Stimulated activated CD4-positive, alpha-beta T cell treated with anti-CD3 and anti-CD28 coated beads, TNF-alpha, amount 100 ng/mL, for 4 hours (primary cell): ENCODE measurements at regions not wholly inside any gene's neighbourhood (a gene's known extent, or its start where the extent isn't known, plus 50 kb on each side); places are given as distances from the start of the nearest gene placed in this dataset.

Experiments used
- DNase-seq, 3 experiments: peaks; one replicate each; pipeline ENCODE4 v3.0.0-alpha.2; 2020; ENCODE audit warnings: low read depth in 3 of 3

DNA sequence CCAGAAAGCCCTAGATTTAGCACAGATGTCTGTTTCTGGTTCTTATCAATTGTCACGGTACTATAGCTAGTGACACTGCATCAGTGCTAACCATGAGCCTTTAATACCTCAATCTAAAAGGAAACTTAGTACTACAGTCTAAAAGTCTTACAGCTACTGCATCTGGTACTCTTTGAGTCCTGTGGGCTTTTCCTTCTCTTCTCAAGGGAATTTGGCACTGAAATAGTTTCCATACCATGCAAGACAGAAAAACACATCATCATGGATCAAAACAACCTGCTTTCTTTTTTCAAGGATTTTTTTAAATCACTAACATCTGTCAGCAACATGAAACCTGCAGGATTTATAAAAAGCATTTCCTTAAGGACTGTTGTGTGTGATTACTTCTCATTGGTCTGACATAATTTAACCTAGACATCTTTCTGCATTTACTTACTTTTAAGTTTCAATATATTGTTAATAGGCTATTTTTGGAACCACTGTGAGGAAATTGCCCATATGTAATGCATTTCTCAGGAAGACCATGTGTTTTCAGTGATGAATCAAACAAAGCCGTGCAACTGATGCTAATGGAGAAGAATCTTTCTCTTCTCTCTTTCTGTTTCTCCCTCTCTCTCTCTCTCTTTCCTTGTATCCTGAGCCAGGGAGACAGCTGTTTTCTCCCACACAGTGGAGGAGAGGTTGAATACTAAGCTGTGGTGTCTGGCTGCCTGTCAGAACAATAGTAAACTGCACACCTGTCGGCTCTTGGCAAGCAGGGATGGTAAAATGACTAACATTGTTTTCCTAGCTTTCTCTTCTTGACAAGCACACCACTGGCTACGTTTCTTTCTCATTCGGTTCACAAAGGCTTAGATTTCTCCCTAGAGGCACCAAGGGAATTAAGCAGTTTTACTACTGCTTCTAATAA is 273.4 kb downstream of the CSNK1G3 start:
- DNase-seq: no peak

DNA sequence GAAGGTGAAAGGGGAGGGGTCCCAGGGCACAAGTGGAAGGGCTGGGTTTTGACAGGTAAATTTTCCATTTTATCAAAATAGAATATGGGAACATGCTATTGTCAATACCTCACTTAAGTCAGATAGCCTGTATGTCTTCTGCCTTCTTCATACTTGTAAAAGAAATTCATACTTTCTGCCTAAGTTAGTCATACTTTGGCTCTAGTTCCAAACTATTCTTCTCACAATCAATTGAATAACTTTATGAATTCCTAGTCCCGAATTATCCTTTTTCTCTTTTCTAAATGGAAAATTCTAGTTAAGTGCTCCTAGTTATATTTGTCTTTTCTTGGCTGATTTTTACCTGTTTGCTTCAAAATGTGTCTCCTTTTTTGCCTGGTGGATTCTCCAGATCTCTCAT is 271.4 kb downstream of the CSNK1G3 start:
- DNase-seq: no peak

DNA sequence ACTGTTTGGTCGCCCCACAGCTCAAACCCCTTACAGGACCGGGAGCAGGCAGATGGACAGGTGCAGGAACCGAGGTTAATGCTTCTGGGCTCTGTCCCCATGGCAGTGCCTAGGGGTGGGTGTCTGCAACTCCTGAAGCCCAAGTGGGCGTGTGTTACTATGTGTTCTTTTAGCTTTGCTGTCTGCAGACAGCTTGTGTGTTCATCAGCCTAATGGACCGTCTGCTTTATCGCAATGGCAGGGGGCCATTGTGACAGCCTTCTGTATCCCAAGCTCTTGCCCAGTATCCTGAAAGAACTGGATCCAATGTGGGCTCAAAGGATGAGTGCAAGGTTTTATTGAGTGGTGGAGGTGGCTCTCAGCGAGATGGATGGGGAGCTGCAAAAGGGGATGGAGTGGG is 266.7 kb downstream of the CSNK1G3 start:
- no peak for DNase-seq

DNA sequence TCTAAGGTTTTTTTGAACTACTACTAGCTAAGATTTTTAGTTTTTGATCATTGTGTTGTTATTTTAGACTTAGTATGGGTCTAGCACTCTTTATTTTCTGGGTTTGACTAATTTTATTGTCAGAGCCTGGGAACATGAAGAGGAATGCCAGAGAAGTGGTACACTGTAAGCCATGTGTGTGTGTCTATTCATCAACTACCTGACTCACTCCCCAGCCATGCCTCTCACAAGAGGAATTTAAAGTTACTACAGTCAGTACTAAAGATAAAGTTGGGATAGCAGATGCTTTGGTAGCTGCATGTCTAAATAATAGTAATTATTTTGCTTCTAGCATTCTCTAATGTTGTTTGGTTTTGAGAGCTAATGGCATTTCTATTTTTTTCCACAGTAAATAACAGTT is 264.8 kb downstream of the CSNK1G3 start:
- DNase-seq: no peak

DNA sequence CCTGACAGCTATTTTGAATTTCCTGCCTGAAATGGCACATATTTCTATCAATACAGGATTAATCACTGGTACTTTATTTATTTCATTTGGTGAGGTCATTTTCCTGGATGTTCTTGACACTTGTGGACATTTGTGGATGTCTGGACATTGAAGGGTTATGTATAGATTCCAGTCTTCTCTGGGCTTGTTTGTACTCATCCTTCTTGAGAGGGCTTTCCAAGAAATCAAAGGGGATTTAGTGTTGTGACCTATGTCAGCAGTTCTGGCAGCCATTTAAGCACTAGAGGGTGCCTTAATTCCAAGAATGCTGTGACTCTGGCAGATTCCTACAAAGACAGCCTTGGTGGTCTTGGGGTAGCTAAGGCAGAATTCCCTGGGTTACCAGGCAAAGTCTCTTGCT is 259.7 kb downstream of the CSNK1G3 start:
- DNase-seq: no peak

DNA sequence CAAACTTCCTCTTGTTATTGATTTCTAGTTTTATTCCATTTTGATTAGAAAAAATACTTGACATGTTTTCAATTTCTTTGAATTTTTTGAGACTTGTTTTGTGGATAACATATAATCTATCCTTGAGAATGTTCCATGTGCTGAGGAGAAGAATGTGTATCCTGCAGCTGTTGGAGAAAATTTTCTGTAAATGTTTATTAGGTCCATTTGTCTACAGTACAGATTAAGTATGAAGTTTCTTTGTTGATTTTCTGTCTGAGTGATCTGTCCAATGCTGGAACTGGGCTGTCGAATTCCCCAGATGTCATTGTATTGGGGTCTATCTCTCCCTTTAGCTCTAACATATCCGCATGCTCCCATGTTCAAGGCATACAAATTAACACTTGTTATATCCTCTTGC is 251.2 kb downstream of the CSNK1G3 start:
- no peak for DNase-seq

DNA sequence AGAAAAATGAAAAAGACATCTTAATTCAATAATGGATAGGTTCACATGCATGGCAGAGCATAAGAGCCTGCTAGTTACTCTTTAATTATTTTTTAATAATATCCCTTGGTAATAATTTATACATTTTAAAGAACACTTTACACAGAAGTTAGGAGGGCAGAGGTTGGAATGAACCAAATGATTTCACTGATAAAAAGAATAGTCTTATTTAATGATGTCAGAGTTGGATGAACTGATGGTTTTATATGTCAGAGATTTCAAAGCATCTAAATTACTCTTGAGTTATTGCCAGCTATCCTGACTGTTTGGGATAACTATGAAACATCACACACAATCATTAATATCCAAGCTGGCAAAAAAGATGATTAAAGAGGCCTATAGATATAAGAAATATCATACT is 244.8 kb downstream of the CSNK1G3 start:
- DNase-seq: no peak

DNA sequence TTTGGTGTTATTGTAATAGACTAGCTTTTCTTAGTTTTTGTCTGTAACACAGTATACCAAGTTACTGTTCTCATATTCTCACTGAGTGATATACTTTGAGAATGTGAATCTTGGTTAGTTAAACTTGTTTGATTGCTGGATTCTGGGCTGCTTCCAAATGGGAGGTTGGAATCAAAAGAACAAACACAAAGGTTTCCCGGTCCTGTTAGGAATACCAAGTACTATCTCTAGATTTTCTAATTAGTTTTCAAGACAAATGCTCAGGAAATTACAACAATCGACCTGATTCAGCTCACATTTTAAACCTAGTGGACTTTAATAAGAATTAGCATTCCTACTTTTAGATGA is 244.3 kb downstream of the CSNK1G3 start:
- DNase-seq: no peak

DNA sequence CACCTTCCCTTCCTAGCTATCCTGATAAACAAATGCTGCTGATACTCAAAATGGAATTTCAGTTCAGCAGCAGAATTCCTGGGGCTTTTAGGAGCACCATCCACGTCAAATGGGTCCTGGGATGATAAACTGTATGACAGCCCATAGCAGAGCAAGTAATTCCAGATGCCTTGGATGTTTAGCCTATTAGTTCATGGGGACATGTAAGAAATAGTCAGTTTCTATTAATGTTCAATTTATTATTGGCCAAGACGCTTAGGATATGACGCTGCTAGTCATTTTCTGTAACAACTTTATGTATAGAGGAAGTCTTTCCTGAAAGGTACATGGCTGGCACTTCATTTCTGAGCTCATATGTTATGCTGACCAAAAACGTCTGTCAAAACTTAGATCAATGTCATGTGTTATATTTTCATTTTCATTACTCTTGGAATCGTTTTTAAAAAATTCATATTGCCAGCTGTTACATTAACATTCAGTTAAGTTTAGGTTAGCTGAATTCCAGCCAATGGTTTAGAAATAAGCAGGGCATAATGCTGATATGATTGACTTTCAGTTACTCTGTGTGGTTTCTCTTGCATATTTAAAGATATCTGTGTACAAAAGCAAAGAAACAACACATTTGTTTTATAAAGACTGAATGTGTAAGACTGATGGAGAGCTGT is 243.8 kb downstream of the CSNK1G3 start:
- no peak for DNase-seq

DNA sequence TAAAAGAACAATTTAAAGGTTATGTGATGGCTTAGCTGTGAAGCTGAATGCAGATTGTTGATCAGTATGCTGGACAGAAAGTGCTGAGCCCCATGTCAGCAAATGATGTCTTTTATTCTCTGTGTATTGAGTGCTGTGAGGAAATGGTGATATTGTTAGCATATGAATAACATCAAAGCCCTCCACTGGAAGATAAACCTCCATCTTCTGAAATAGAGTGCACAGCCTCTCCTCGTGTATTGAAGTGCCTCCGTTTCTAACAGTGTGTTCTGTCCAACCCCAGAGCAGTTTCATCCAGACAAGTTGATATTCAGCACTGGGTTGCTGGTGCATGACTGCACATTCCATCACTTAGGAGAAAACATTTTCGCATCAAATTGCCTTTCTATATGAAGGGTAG is 242.9 kb downstream of the CSNK1G3 start:
- no peak for DNase-seq

DNA sequence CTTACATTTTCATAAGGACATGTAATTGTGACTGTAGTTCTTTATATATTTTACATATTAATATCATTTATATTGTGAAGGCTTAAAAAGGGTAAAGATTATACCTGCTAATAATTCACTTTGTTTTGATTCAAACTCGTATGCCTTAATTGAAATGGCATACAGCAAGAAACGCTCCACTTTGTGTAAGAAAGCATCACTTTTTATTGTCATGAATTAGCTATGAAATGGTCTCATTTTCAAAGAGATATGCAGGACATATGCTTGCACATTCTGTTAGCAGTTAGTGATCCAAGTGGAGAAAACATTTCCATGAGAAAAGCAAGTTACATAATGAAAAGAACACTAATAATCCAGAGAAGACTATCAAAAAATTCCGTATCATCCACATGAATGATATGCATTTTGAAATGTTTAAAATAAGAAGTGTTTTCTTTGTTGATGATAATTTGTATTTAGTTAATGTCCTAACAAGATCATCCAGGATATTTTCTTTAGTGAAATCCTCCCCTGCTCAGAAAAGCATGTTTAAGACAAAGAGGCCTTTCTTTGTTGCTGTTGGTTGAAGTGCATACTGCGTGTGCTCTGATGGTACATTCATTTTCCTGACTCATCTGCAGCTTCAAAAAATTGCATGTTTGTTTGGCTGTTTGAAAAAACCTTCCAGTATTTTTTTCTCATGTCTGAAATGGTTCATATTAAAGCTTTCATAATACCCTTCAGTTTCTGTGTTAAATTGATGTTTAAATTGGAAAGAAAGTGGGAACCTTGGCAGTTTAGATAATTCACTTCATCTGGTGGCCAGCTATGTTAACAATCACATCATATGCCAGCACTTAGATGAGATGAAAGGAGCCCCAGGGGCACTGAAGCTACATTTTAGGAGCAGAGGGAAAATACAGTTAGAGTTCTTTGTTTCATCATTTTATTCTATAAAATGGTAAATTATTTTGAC is 242.2 kb downstream of the CSNK1G3 start:
- DNase-seq: no peak

DNA sequence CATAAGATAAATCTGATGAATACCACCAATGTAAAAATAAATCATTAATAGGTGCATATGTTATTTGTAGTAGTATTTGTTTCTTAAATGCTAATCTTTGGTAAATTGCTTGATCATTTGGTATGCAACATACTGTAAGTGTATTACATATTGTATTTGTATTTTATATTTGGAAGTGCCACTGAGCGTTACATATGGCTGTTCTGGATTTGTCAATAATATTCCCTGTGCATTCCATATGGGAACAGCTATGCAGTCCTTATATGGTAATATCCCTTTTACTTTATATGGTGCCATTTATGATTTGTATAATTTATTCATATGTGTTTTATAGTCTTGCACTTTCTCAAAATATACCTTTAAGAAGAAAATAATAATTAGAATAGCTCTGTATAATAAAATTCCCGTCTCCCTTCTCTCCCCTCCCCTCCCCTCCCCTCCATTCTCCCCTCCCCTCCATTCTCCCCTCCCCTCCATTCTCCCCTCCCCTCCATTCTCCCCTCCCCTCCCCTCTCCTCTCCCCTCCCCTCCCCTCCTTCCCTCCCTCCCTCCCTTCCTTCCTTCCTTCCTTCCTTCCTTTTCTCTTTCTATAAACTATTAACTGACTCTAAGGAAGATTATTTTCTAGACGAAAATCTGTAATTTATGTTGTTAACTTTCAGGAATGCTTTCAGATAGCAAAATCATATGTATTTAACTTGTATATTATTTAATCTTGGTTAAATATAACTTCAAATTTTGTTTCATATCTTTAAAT is 241.4 kb downstream of the CSNK1G3 start:
- no peak for DNase-seq

DNA sequence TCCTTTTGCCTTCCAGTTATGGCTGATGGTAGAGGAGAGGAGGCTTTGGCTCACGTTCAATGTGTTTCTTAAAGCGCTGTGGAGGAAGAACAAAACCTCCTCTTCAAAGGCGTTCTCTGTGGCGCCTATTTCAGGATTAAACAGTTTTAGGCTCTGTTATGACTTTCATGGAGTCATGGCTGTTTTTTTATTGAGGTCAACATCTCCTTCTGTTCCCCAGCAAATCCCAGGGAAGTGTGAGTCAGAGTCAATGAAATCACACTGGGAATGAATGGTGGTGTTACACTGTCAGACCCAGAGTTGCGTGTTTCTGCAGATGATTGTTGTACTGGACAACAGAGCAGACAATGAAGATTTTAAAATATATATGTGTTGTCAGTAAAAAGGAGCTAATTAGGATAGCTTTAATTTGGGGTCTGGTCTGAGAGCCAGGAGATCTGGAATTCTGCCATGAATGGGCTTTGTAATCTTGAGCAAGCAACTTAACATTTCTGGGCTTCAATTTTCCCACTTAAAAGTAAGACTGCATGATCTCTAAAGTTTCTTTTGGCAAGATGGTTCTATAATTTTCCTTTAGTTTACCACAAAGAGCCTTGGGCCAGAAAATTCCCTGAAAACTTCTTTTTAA is 240.7 kb downstream of the CSNK1G3 start:
- DNase-seq: no peak

DNA sequence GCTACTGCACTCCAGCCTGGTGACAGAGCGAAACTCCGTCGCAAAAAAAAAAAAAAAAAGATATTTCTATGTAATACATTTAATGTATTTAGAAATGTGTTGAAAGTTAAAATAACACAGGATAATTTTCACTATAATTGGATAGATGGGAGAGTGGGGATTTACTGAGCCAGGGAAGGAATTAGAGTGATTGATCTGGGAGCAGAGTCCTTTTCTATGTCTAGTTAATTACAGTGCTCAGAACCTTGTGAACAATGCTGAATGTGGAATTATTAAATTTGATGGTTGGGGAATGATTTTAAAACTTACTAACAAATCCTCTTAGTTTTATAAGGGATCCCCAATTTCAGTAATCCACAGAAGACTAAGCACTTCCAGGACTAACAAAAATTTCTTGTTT is 239.7 kb downstream of the CSNK1G3 start:
- no peak for DNase-seq

DNA sequence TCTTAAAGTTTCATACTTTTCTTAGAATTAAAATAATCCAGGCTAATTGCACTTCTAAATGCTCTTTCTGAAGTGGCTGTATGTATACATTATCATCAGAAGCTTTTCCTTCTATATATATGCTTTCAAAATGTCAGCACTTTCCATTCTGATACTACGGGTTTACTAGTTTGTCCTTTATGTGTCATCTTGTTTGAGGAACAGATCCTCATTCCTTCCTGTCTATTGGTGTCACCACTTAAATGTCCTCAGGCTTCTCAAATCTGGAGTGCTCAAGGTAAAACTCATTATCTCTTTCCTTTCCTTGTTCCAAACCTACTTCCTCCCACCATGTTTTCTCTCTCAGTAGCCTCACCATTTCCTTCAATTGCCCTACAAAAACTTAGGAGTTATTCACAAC is 236.3 kb downstream of the CSNK1G3 start:
- no peak for DNase-seq

DNA sequence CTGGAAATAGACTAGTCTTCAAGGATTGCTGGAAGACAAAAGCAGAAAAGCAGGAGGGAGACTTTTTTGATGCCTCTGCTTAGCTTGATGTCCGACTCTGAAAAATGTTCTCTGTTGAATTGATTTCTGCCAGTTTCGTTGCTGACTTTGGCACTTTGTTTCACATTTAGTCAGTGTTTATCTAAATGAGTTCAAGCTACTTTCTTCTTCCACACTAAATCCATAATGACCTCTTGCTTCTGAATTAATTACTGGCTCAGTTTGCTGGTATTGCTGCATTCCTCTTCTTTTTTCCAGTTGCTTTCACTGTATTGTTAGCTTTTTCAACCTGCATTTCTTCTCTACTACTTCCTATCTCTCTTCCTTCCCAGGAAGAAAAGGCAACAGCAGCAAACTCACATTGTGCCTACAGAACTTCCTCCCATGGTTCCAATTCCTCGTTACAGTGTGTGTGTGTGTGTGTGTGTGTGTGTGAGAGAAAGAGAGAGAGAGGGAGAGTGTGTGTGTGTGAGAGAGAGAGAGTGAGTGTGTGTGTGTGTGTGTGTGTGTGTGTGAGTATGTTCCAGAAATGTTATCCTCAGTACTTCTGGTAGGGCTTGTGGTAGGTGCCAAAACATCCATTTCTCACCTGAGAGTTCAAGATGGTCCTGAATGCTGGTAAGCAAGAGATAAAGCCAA is 234.8 kb downstream of the CSNK1G3 start:
- DNase-seq: no peak

DNA sequence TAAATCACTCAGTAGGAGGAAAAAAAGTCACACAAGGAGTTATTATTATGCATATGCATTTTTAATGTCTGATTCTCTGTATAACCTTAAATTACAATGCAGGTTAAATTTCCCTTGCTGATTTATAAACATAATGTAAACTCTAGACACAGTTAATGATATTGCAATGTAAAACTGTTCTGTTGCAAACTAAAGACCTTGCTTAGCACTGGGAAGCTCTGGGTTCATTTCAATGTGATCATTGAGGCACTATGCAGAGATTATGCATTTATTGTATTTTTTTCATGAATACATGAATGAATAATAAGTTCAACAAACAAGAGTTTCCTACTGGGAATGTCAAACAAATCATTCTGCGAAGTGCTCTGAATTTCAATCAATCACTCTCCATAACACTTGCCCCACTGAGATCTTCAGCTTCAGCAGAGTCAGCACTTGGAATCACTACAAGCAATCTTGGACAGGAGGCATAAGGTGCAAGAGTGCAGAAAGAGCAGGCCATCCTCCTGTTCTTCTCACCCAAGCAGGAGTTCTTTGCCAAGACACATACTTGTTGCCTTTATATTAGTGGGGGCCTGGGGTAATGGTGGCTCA is 232.1 kb downstream of the CSNK1G3 start:
- no peak for DNase-seq

DNA sequence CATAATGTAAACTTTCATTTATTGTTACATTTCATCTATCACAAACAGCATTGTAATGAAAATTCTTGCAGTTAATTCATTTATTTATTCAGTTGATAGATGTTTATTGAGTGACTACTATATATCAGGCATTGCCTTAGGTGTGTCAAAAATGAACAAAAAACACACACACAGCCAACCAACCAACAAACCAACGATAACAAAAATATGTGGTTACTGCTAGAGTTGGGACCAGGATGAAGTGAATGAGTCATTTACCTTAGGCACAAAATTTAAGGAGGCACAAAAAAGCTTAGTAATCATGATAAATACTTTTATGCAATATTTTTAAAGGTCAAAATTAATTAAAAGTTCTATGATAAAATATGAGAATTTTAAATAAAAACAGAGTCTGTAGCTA is 223.4 kb downstream of the CSNK1G3 start:
- no peak for DNase-seq

DNA sequence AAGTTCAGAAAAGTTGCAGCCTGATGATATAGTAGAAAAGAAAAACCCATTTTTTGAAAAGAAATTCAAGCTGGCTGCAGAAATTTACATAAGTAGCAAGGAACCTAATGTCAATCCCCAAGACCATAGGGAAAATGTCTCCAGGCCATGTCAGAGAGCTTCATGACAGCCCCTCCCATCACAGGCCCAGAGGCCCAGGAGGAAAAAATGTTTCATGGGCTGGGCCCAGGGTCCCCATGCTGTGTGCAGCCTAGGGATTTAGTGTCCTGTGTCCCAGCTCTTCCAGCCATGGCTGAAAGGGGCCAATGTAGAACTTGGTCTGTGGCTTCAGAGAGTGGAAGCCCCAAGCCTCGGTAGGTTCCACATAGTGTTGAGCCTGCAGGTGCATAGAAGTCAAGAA is 220.3 kb downstream of the CSNK1G3 start:
- no peak for DNase-seq

DNA sequence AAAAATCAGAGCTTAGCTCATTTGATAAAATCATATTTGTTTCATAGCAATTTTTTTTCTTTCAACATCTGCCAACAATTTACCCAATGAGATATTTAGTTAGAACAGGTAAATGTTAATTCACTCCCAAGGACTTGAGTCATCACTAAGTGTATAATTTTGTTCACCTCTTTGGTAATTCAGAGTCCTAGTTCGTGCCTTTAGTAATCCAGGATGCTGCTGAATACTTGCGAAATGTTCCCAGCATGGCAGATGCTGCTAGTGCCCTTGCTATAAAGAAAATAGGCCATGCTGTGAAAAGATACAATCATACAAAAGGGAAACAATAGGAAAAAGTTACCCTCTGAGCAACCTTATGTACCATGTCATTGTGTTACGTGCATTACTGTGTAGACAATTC is 210.5 kb downstream of the CSNK1G3 start:
- DNase-seq: no peak
